Osteocyte (in vitro differentiated cells): ENCODE measurements at regions not wholly inside any gene's neighbourhood (a gene's known extent, or its start where the extent isn't known, plus 50 kb on each side); places are given as distances from the start of the nearest gene placed in this dataset.

ENCODE experiments used
- DNase-seq: peaks from one replicate; pipeline ENCODE4 v3.0.0; 2021; ENCODE audit warnings: mixed read lengths; ENCODE audit not compliant: unreplicated experiment; ENCODE audit errors: extremely low spot score
- H3K27ac Mint-ChIP-seq: one replicate; pipeline ENCODE4 v1.8.0; 2021; ENCODE audit warnings: mild to moderate bottlenecking, mixed read lengths; ENCODE audit not compliant: unreplicated experiment
- H3K27me3 Mint-ChIP-seq: one replicate; pipeline ENCODE4 v1.8.0; 2021; ENCODE audit warnings: mixed read lengths; ENCODE audit not compliant: unreplicated experiment
- H3K36me3 Mint-ChIP-seq: one replicate; pipeline ENCODE4 v1.8.0; 2021; ENCODE audit warnings: mixed read lengths; ENCODE audit not compliant: unreplicated experiment
- H3K4me1 Mint-ChIP-seq: one replicate; pipeline ENCODE4 v1.8.0; 2021; ENCODE audit warnings: mixed read lengths; ENCODE audit not compliant: unreplicated experiment
- H3K4me3 Mint-ChIP-seq: one replicate; pipeline ENCODE4 v1.8.0; 2021; ENCODE audit warnings: mild to moderate bottlenecking, moderate library complexity, mixed read lengths; ENCODE audit not compliant: unreplicated experiment
- H3K9me3 Mint-ChIP-seq: one replicate; pipeline ENCODE4 v1.8.0; 2021; ENCODE audit warnings: mixed read lengths; ENCODE audit not compliant: unreplicated experiment
- CTCF ChIP-seq: fragments of 200-600 bp; sonication (generic); IDR thresholded peaks from 2 replicates; pipeline ENCODE4 v1.5.0; 2021; ENCODE audit warnings: antibody characterized with exemption, mild to moderate bottlenecking, moderate library complexity

- Mint-ChIP-seq H3K4me3 (no peak overlapping the region), H3K9me3 (peaks cover 26% of the 10 kb centered on the region), H3K27ac (no peak overlapping the region), H3K36me3 (peaks cover 2% of the 10 kb centered on the region), H3K4me1 (no peaks in the 10 kb centered on the region), H3K27me3 (no peaks in the 10 kb centered on the region)
- peak; percentile 13 for DNase-seq
- no peak for TF ChIP-seq CTCF
Measured at GRCh38 chr6:39995633-39996032, 61.4 kb upstream of the MOCS1 start.

- Mint-ChIP-seq H3K4me3 (no peak overlapping the region), H3K27ac (no peak overlapping the region), H3K9me3 (peaks cover 6% of the 10 kb centered on the region), H3K27me3 (no peaks in the 10 kb centered on the region), H3K4me1 (no peaks in the 10 kb centered on the region), H3K36me3 (peaks cover 2% of the 10 kb centered on the region)
- DNase-seq = no peak
- no peak for TF ChIP-seq CTCF
Measured at GRCh38 chr6:39992861-39993622, 58.8 kb upstream of the MOCS1 start.
